Calu3 (cell line): ENCODE measurements at regions not wholly inside any gene's neighbourhood (a gene's known extent, or its start where the extent isn't known, plus 50 kb on each side); places are given as distances from the start of the nearest gene placed in this dataset.
A peak's percentile ranks its signal among the peaks of the same experiment; 100 is the strongest.

Experiments
- BruUV-seq: library from RNA; stranded (reverse); fragments of 400-500 nt; replicated peaks from 2 replicates; lab custom pipeline; 2021; lab: Mats Ljungman, UMichigan
- CTCF ChIA-PET: fragments of 300-600 bp; sonication (Branson Sonifier 250); formaldehyde crosslinking; loops from one replicate; lab custom pipeline; 2022; ENCODE audit warnings: antibody characterized with exemption; lab: Charles Lee
- DNase-seq: peaks from one replicate; pipeline ENCODE4 v3.0.0; 2022
- H3K27ac Mint-ChIP-seq: one replicate; pipeline ENCODE4 v1.8.0; 2022; ENCODE audit warnings: mixed read lengths; ENCODE audit not compliant: unreplicated experiment
- H3K27me3 Mint-ChIP-seq: one replicate; pipeline ENCODE4 v1.8.0; 2022; ENCODE audit warnings: mixed read lengths; ENCODE audit not compliant: unreplicated experiment
- H3K36me3 Mint-ChIP-seq: one replicate; pipeline ENCODE4 v1.8.0; 2022; ENCODE audit warnings: mild to moderate bottlenecking, moderate library complexity, mixed read lengths; ENCODE audit not compliant: insufficient read depth, unreplicated experiment
- H3K4me1 Mint-ChIP-seq: one replicate; pipeline ENCODE4 v1.8.0; 2022; ENCODE audit warnings: mild to moderate bottlenecking, low read depth, mixed read lengths; ENCODE audit not compliant: unreplicated experiment
- H3K4me3 Mint-ChIP-seq: one replicate; pipeline ENCODE4 v1.8.0; 2022; ENCODE audit warnings: mild to moderate bottlenecking, low read depth, moderate library complexity, mixed read lengths; ENCODE audit not compliant: unreplicated experiment
- H3K9me3 Mint-ChIP-seq: one replicate; pipeline ENCODE4 v1.8.0; 2022; ENCODE audit warnings: low read depth, mixed read lengths; ENCODE audit not compliant: unreplicated experiment
- CTCF ChIP-seq: fragments of 200-600 bp; IDR thresholded peaks from one replicate; pipeline ENCODE4 v1.8.0; 2022; ENCODE audit warnings: antibody characterized with exemption; ENCODE audit not compliant: unreplicated experiment
- intact Hi-C: fragments of 100-400 bp; cut with micrococcal nuclease; formaldehyde crosslinking; loops from one replicate; pipeline ENCODE4 v1.10.0; 2022; ENCODE audit not compliant: unreplicated experiment

- intact Hi-C loops: no loop called here
- Mint-ChIP-seq H3K4me3 (no peak overlapping the region), H3K4me1 (peaks cover 33% of the 10 kb centered on the region), H3K27ac (no peak overlapping the region), H3K9me3 (peaks cover 2% of the 10 kb centered on the region), H3K27me3 (no peaks in the 10 kb centered on the region), H3K36me3 (no peaks in the 10 kb centered on the region)
- TF ChIP-seq CTCF: no peak
- CTCF ChIA-PET: no interaction called here
- DNase-seq: no peak
- BruUV-seq: no TSS peak
These were observed 184.1 kb upstream of the PPARGC1A start for GRCh38 chr4:24073948-24074347.

GRCh38 chr4:24071612-24072372 lies 181.9 kb upstream of the PPARGC1A start:
- no TSS peak for BruUV-seq
- no peak for DNase-seq
- Mint-ChIP-seq H3K36me3 (no peaks in the 10 kb centered on the region), H3K4me3 (no peak overlapping the region), H3K4me1 (peaks cover 46% of the 10 kb centered on the region), H3K27ac (no peak overlapping the region), H3K9me3 (peaks cover 2% of the 10 kb centered on the region), H3K27me3 (no peaks in the 10 kb centered on the region)
- intact Hi-C loops: no loop called here
- TF ChIP-seq CTCF: no peak
- CTCF ChIA-PET: no interaction called here

- no TSS peak for BruUV-seq
These were observed 180.3 kb upstream of the PPARGC1A start for GRCh38 chr4:24070117-24070516.

GRCh38 chr4:24067367-24068193 lies 177.7 kb upstream of the PPARGC1A start:
- peak; percentile 47 for DNase-seq
- BruUV-seq: no TSS peak
- no peak for TF ChIP-seq CTCF
- peaks cover 34% of the 10 kb centered on the region for H3K4me1 Mint-ChIP-seq
- H3K9me3 Mint-ChIP-seq: no peaks in the 10 kb centered on the region
- H3K27me3 Mint-ChIP-seq: no peaks in the 10 kb centered on the region
- H3K27ac Mint-ChIP-seq: peak overlapping the region; percentile 96
- intact Hi-C loops: no loop called here
- no peak overlapping the region for H3K4me3 Mint-ChIP-seq
- CTCF ChIA-PET: no interaction called here
- no peaks in the 10 kb centered on the region for H3K36me3 Mint-ChIP-seq

More at GRCh38 chr4:24070117-24070516, 180.3 kb upstream of the PPARGC1A start:
- Mint-ChIP-seq H3K27me3 (no peaks in the 10 kb centered on the region), H3K36me3 (no peaks in the 10 kb centered on the region), H3K9me3 (no peaks in the 10 kb centered on the region), H3K4me3 (no peak overlapping the region), H3K27ac (peak overlapping the region; percentile 50), H3K4me1 (peaks cover 34% of the 10 kb centered on the region)
- intact Hi-C loops: no loop called here
- no peak for TF ChIP-seq CTCF
- no peak for DNase-seq
- CTCF ChIA-PET: no interaction called here
